CD4-positive, CD25-positive, alpha-beta regulatory T cell (primary cell): ENCODE measurements at regions not wholly inside any gene's neighbourhood (a gene's known extent, or its start where the extent isn't known, plus 50 kb on each side); places are given as distances from the start of the nearest gene placed in this dataset.

ENCODE experiments used
- ATAC-seq, 2 donors: fragments of 150-1000 bp; cut with Tn5 transposase; one replicate each; pipeline ENCODE4 v1.10.0; 2021; ENCODE audit warnings: low read depth in 2 of 2, moderate number of reproducible peaks in 2 of 2, moderate library complexity in 1 of 2
- DNase-seq, 3 donors: peaks; one replicate each; pipeline versions ENCODE4 v3.0.0 to v3.0.0-alpha.2; 2012 to 2022; ENCODE audit warnings: mixed read lengths in 1 of 3
- H3K27ac ChIP-seq: one replicate; pipeline ENCODE4 v1.7.0; 2013; ENCODE audit warnings: mild to moderate bottlenecking, low read length; ENCODE audit not compliant: insufficient read depth, poor library complexity, severe bottlenecking
- H3K27me3 ChIP-seq: one replicate; pipeline ENCODE4 v1.7.0; 2013; ENCODE audit warnings: low read length; ENCODE audit not compliant: control insufficient read depth, insufficient read depth
- H3K36me3 ChIP-seq: one replicate; pipeline ENCODE4 v1.7.0; 2013; ENCODE audit warnings: mild to moderate bottlenecking, low read length, moderate library complexity; ENCODE audit not compliant: control insufficient read depth, insufficient read depth
- H3K4me1 ChIP-seq: 2 replicates; pipeline ENCODE4 v1.7.0; 2013; ENCODE audit warnings: mild to moderate bottlenecking, low read length; ENCODE audit not compliant: insufficient read depth, control insufficient read depth, poor library complexity, severe bottlenecking
- H3K4me3 ChIP-seq: one replicate; pipeline ENCODE4 v1.7.0; 2013; ENCODE audit warnings: low read depth, mild to moderate bottlenecking, low read length, moderate library complexity
- H3K9me3 ChIP-seq, 2 experiments: 1 replicate in 1 of 2; 2 replicates in 1 of 2; pipeline ENCODE4 v1.7.0; 2013; ENCODE audit warnings: low read length in 2 of 2, mild to moderate bottlenecking in 1 of 2, moderate library complexity in 1 of 2; ENCODE audit not compliant: control insufficient read depth in 2 of 2
- H3K27ac Mint-ChIP-seq, 3 donors: one replicate each; pipeline ENCODE4 v1.8.0; 2020 to 2022; ENCODE audit warnings: mild to moderate bottlenecking in 3 of 3, mixed read lengths in 3 of 3, moderate library complexity in 2 of 3
- H3K27me3 Mint-ChIP-seq: one replicate; pipeline ENCODE4 v1.8.0; 2022; ENCODE audit warnings: mild to moderate bottlenecking, mixed read lengths
- H3K36me3 Mint-ChIP-seq: one replicate; pipeline ENCODE4 v1.8.0; 2020; ENCODE audit warnings: mixed read lengths
- H3K4me1 Mint-ChIP-seq, 4 donors: one replicate each; pipeline ENCODE4 v1.8.0; 2020 to 2022; ENCODE audit warnings: mixed read lengths in 4 of 4, mild to moderate bottlenecking in 1 of 4
- H3K4me3 Mint-ChIP-seq, 4 donors: one replicate each; pipeline ENCODE4 v1.8.0; 2020 to 2022; ENCODE audit warnings: mild to moderate bottlenecking in 4 of 4, mixed read lengths in 4 of 4, moderate library complexity in 3 of 4
- H3K9me3 Mint-ChIP-seq, 7 donors: one replicate each; pipeline ENCODE4 v1.8.0; 2020 to 2022; ENCODE audit warnings: mixed read lengths in 7 of 7, mild to moderate bottlenecking in 3 of 7, moderate library complexity in 2 of 7

GRCh38 chr7:24407965-24408364 is 124.0 kb downstream of the NPY start:
- peaks cover 2% of the 10 kb centered on the region for H3K27me3 ChIP-seq

GRCh38 chr7:24408798-24409430 is 124.9 kb downstream of the NPY start:
- Mint-ChIP-seq H3K4me3 (no peak overlapping the region), H3K4me1 (peaks cover 0 to 8% (median 6%) of the 10 kb centered on the region in 4 donors), H3K9me3 (peaks cover 0 to 8% (median 0%) of the 10 kb centered on the region in 7 donors), H3K27ac (no peak overlapping the region), H3K36me3 (no peaks in the 10 kb centered on the region), H3K27me3 (peaks cover 11% of the 10 kb centered on the region)
- Histone ChIP-seq H3K27ac (no peak overlapping the region), H3K36me3 (no peaks in the 10 kb centered on the region), H3K4me1 (peaks cover 6% of the 10 kb centered on the region), H3K4me3 (no peak overlapping the region), H3K27me3 (peaks cover 2% of the 10 kb centered on the region), H3K9me3 (no peaks in the 10 kb centered on the region)
- DNase-seq (no peak), ATAC-seq (no peak)

More at GRCh38 chr7:24407965-24408364, 124.0 kb downstream of the NPY start:
- Histone ChIP-seq H3K4me3 (no peak overlapping the region), H3K9me3 (no peaks in the 10 kb centered on the region), H3K4me1 (peaks cover 6% of the 10 kb centered on the region), H3K36me3 (no peaks in the 10 kb centered on the region), H3K27ac (no peak overlapping the region)
- DNase-seq (no peak), ATAC-seq (no peak)
- H3K9me3 Mint-ChIP-seq: no peaks in the 10 kb centered on the region
- H3K27ac Mint-ChIP-seq: no peak overlapping the region
- peaks cover 0 to 8% (median 6%) of the 10 kb centered on the region in 4 donors for H3K4me1 Mint-ChIP-seq
- H3K36me3 Mint-ChIP-seq: no peaks in the 10 kb centered on the region
- H3K27me3 Mint-ChIP-seq: peaks cover 11% of the 10 kb centered on the region
- no peak overlapping the region for H3K4me3 Mint-ChIP-seq

- H3K36me3 Mint-ChIP-seq: no peaks in the 10 kb centered on the region
Observed at GRCh38 chr7:24409431-24410024, 125.5 kb downstream of the NPY start.

GRCh38 chr7:24411226-24411625 is 127.2 kb downstream of the NPY start:
- peaks cover 0 to 2% (median 1%) of the 10 kb centered on the region in 4 donors for H3K4me1 Mint-ChIP-seq
- DNase-seq (no peak), ATAC-seq (no peak)
- peaks cover 4% of the 10 kb centered on the region for H3K27me3 ChIP-seq
- no peak overlapping the region for H3K27ac Mint-ChIP-seq
- no peak overlapping the region for H3K4me3 ChIP-seq
- no peak overlapping the region for H3K27ac ChIP-seq
- no peaks in the 10 kb centered on the region for H3K36me3 Mint-ChIP-seq
- H3K27me3 Mint-ChIP-seq: peaks cover 11% of the 10 kb centered on the region
- no peaks in the 10 kb centered on the region for H3K36me3 ChIP-seq
- H3K9me3 Mint-ChIP-seq: peaks cover 0 to 12% (median 0%) of the 10 kb centered on the region in 7 donors
- no peak overlapping the region for H3K4me3 Mint-ChIP-seq
- no peaks in the 10 kb centered on the region for H3K9me3 ChIP-seq
- H3K4me1 ChIP-seq: peaks cover 2% of the 10 kb centered on the region

More at GRCh38 chr7:24409431-24410024, 125.5 kb downstream of the NPY start:
- H3K36me3 ChIP-seq: no peaks in the 10 kb centered on the region
- peaks cover 3% of the 10 kb centered on the region for H3K27me3 ChIP-seq
- Mint-ChIP-seq H3K27me3 (peaks cover 11% of the 10 kb centered on the region), H3K27ac (no peak overlapping the region), H3K9me3 (peaks cover 0 to 12% (median 0%) of the 10 kb centered on the region in 7 donors), H3K4me1 (peaks cover 0 to 8% (median 6%) of the 10 kb centered on the region in 4 donors), H3K4me3 (no peak overlapping the region)
- H3K4me3 ChIP-seq: no peak overlapping the region
- DNase-seq: no peak
- no peaks in the 10 kb centered on the region for H3K9me3 ChIP-seq
- H3K4me1 ChIP-seq: peaks cover 6% of the 10 kb centered on the region
- no peak for ATAC-seq
- H3K27ac ChIP-seq: no peak overlapping the region

- Mint-ChIP-seq H3K36me3 (no peaks in the 10 kb centered on the region), H3K9me3 (peaks cover 0 to 12% (median 3%) of the 10 kb centered on the region in 7 donors), H3K27me3 (peaks cover 20% of the 10 kb centered on the region), H3K4me3 (no peak overlapping the region), H3K27ac (no peak overlapping the region), H3K4me1 (peaks cover 0 to 6% (median 0%) of the 10 kb centered on the region in 4 donors)
- no peaks in the 10 kb centered on the region for H3K9me3 ChIP-seq
- H3K4me1 ChIP-seq: no peaks in the 10 kb centered on the region
- no peaks in the 10 kb centered on the region for H3K36me3 ChIP-seq
- H3K27me3 ChIP-seq: peaks cover 2% of the 10 kb centered on the region
- ATAC-seq (no peak), DNase-seq (no peak)
- no peak overlapping the region for H3K27ac ChIP-seq
- no peak overlapping the region for H3K4me3 ChIP-seq
Observed at GRCh38 chr7:24417526-24418120, 133.6 kb downstream of the NPY start.

GRCh38 chr7:24419077-24419476 is 135.1 kb downstream of the NPY start:
- peak in 2 of 3 donors; percentile 7 to 14 for DNase-seq

GRCh38 chr7:24419511-24419910 is 135.5 kb downstream of the NPY start:
- Mint-ChIP-seq H3K4me3 (no peak overlapping the region), H3K9me3 (peaks cover 0 to 5% (median 0%) of the 10 kb centered on the region in 7 donors), H3K27ac (no peak overlapping the region), H3K4me1 (peaks cover 0 to 6% (median 0%) of the 10 kb centered on the region in 4 donors), H3K36me3 (no peaks in the 10 kb centered on the region), H3K27me3 (peaks cover 21% of the 10 kb centered on the region)
- DNase-seq (no peak), ATAC-seq (no peak)
- no peaks in the 10 kb centered on the region for H3K36me3 ChIP-seq
- no peak overlapping the region for H3K4me3 ChIP-seq
- no peak overlapping the region for H3K27ac ChIP-seq
- H3K27me3 ChIP-seq: peaks cover 1% of the 10 kb centered on the region
- H3K9me3 ChIP-seq: no peaks in the 10 kb centered on the region
- H3K4me1 ChIP-seq: no peaks in the 10 kb centered on the region

More at GRCh38 chr7:24419077-24419476, 135.1 kb downstream of the NPY start:
- no peaks in the 10 kb centered on the region for H3K4me1 ChIP-seq
- Mint-ChIP-seq H3K9me3 (peaks cover 0 to 5% (median 1%) of the 10 kb centered on the region in 7 donors), H3K27ac (no peak overlapping the region), H3K4me3 (no peak overlapping the region), H3K27me3 (peaks cover 18% of the 10 kb centered on the region), H3K4me1 (peaks cover 0 to 6% (median 0%) of the 10 kb centered on the region in 4 donors), H3K36me3 (no peaks in the 10 kb centered on the region)
- no peak for ATAC-seq
- no peaks in the 10 kb centered on the region for H3K36me3 ChIP-seq
- peaks cover 2% of the 10 kb centered on the region for H3K27me3 ChIP-seq
- no peak overlapping the region for H3K27ac ChIP-seq
- no peaks in the 10 kb centered on the region for H3K9me3 ChIP-seq
- no peak overlapping the region for H3K4me3 ChIP-seq
